B cell (primary cell): ENCODE measurements at regions not wholly inside any gene's neighbourhood (a gene's known extent, or its start where the extent isn't known, plus 50 kb on each side); places are given as distances from the start of the nearest gene placed in this dataset.

Source experiments
- CTCF ChIP-seq: fragments of 200-600 bp; IDR thresholded peaks from one replicate; pipeline ENCODE4 v1.8.0; 2022; ENCODE audit warnings: antibody characterized with exemption, mild to moderate bottlenecking
- EZH2 ChIP-seq: IDR thresholded peaks from 2 replicates; pipeline ENCODE4 v1.6.1; 2012; ENCODE audit warnings: borderline replicate concordance, low read depth, mild to moderate bottlenecking, moderate library complexity, low read length; ENCODE audit not compliant: insufficient read depth, poor library complexity, severe bottlenecking

DNA sequence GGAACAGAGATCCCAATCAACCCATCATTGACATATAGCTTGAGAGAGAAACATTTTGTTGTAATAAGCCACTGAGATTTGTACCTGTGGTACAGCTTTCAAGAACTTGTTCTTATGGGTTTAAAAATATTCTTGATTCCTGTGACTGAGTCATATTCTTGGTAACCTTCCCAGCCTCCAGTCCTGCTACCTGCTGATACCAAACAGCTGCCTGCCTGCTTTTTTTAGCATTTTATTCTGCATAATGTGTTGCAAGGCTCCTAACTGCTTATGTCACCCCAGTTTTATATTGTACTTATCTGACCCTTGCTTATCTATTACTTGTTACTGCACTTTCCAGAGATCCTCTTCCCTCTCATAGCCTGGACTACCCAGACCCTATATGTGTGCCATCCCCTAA, 349.3 kb upstream of the SOX2 start:
- TF ChIP-seq EZH2 (no peak), CTCF (no peak)
